GM03348 (cell line): ENCODE measurements at regions not wholly inside any gene's neighbourhood (a gene's known extent, or its start where the extent isn't known, plus 50 kb on each side); places are given as distances from the start of the nearest gene placed in this dataset.

Experiments
- DNase-seq: peaks from one replicate; pipeline ENCODE4 v3.0.0; 2012; ENCODE audit warnings: low spot score

- DNase-seq, result no peak
Observed at GRCh38 chr13:77381059-77381458, 54.2 kb upstream of the MYCBP2 start.

- no peak for DNase-seq
Observed at GRCh38 chr13:77379508-77379907, 52.6 kb upstream of the MYCBP2 start.

GRCh38 chr13:77378662-77379061 lies 51.8 kb upstream of the MYCBP2 start:
- DNase-seq, result no peak

GRCh38 chr13:77377016-77377415 lies 50.1 kb upstream of the MYCBP2 start:
- no peak for DNase-seq
